Calu3 (cell line): ENCODE measurements at regions not wholly inside any gene's neighbourhood (a gene's known extent, or its start where the extent isn't known, plus 50 kb on each side); places are given as distances from the start of the nearest gene placed in this dataset.
"Not testable (repeated sequence)": the region's sequence is repeated elsewhere in the genome, so short reads cannot be mapped to it uniquely, and the experiment has no call there.

Experiments
- BruUV-seq: library from RNA; stranded (reverse); fragments of 400-500 nt; replicated peaks from 2 replicates; lab custom pipeline; 2021; lab: Mats Ljungman, UMichigan
- CTCF ChIA-PET: fragments of 300-600 bp; sonication (Branson Sonifier 250); formaldehyde crosslinking; loops from one replicate; lab custom pipeline; 2022; ENCODE audit warnings: antibody characterized with exemption; lab: Charles Lee
- DNase-seq: peaks from one replicate; pipeline ENCODE4 v3.0.0; 2022
- H3K27ac Mint-ChIP-seq: one replicate; pipeline ENCODE4 v1.8.0; 2022; ENCODE audit warnings: mixed read lengths; ENCODE audit not compliant: unreplicated experiment
- H3K27me3 Mint-ChIP-seq: one replicate; pipeline ENCODE4 v1.8.0; 2022; ENCODE audit warnings: mixed read lengths; ENCODE audit not compliant: unreplicated experiment
- H3K36me3 Mint-ChIP-seq: one replicate; pipeline ENCODE4 v1.8.0; 2022; ENCODE audit warnings: mild to moderate bottlenecking, moderate library complexity, mixed read lengths; ENCODE audit not compliant: insufficient read depth, unreplicated experiment
- H3K4me1 Mint-ChIP-seq: one replicate; pipeline ENCODE4 v1.8.0; 2022; ENCODE audit warnings: mild to moderate bottlenecking, low read depth, mixed read lengths; ENCODE audit not compliant: unreplicated experiment
- H3K4me3 Mint-ChIP-seq: one replicate; pipeline ENCODE4 v1.8.0; 2022; ENCODE audit warnings: mild to moderate bottlenecking, low read depth, moderate library complexity, mixed read lengths; ENCODE audit not compliant: unreplicated experiment
- H3K9me3 Mint-ChIP-seq: one replicate; pipeline ENCODE4 v1.8.0; 2022; ENCODE audit warnings: low read depth, mixed read lengths; ENCODE audit not compliant: unreplicated experiment
- intact Hi-C: fragments of 100-400 bp; cut with micrococcal nuclease; formaldehyde crosslinking; loops from one replicate; pipeline ENCODE4 v1.10.0; 2022; ENCODE audit not compliant: unreplicated experiment
- TF ChIP-seq, protein P1 (sequence below): fragments of 200-600 bp; IDR thresholded peaks from one replicate; pipeline ENCODE4 v1.8.0; 2022; ENCODE audit warnings: antibody characterized with exemption; ENCODE audit not compliant: unreplicated experiment

- peaks cover 44% of the 10 kb centered on the region for H3K4me1 Mint-ChIP-seq
- DNase-seq = peak; percentile 54
- TF ChIP-seq, protein P1, sequence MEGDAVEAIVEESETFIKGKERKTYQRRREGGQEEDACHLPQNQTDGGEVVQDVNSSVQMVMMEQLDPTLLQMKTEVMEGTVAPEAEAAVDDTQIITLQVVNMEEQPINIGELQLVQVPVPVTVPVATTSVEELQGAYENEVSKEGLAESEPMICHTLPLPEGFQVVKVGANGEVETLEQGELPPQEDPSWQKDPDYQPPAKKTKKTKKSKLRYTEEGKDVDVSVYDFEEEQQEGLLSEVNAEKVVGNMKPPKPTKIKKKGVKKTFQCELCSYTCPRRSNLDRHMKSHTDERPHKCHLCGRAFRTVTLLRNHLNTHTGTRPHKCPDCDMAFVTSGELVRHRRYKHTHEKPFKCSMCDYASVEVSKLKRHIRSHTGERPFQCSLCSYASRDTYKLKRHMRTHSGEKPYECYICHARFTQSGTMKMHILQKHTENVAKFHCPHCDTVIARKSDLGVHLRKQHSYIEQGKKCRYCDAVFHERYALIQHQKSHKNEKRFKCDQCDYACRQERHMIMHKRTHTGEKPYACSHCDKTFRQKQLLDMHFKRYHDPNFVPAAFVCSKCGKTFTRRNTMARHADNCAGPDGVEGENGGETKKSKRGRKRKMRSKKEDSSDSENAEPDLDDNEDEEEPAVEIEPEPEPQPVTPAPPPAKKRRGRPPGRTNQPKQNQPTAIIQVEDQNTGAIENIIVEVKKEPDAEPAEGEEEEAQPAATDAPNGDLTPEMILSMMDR = no peak
- H3K27ac Mint-ChIP-seq = peak overlapping the region; percentile 81
- intact Hi-C loops = loop anchor here (5.0 kb wide), 1 partner anchor 91 kb away; no protein-coding TSS in a partner anchor
- peaks cover 6% of the 10 kb centered on the region for H3K9me3 Mint-ChIP-seq
- BruUV-seq = no TSS peak
- peak overlapping the region; percentile 37 for H3K4me3 Mint-ChIP-seq
- peaks cover 24% of the 10 kb centered on the region for H3K36me3 Mint-ChIP-seq
- CTCF ChIA-PET = interaction anchor here (1.0 kb wide), 2 partner anchors 150 to 442 kb away, joined by 3 read pairs; no protein-coding TSS in a partner anchor
- H3K27me3 Mint-ChIP-seq = no peaks in the 10 kb centered on the region
These were observed 73.1 kb upstream of the UCN3 start for GRCh38 chr10:5291501-5292195.

DNA sequence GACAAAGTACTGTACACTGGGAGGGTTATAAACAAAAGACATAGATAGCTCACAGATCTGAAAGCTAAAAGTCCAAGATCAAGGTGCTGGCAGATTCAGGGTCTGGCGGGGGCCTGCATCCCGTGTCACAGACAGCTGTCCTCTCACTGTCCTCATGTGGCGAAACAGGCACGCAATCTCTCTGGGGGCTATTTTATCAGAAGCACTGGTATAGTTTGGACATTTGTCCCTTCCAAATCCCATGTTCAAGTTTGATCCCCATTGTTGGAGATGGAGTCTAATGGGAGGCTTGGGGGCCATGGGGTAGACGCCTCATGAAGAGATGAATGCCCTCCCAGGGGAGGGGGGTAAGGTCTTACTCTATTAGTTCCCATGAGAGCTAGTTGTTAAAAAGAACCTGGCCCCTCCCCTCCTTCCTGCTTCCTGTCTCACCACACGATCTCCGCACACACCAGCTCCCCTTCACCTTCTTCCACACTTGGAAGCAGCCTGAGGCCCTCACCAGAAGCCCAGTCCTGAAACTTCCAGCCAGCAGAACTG is 72.5 kb upstream of the UCN3 start:
- Mint-ChIP-seq H3K4me1 (peaks cover 44% of the 10 kb centered on the region), H3K27me3 (no peaks in the 10 kb centered on the region), H3K4me3 (peak overlapping the region; percentile 37), H3K36me3 (peaks cover 24% of the 10 kb centered on the region), H3K9me3 (peaks cover 6% of the 10 kb centered on the region), H3K27ac (peak overlapping the region; percentile 81)
- intact Hi-C loops = loop anchor here (5.0 kb wide), 1 partner anchor 90 kb away; no protein-coding TSS in a partner anchor
- no TSS peak for BruUV-seq
- no peak for DNase-seq
- TF ChIP-seq, protein P1 = no peak
- CTCF ChIA-PET = interaction anchor here (1.0 kb wide), 2 partner anchors 150 to 443 kb away, joined by 3 read pairs; no protein-coding TSS in a partner anchor

GRCh38 chr10:5292970-5293369 is 71.8 kb upstream of the UCN3 start:
- intact Hi-C loops = loop anchor here (5.0 kb wide), 1 partner anchor 89 kb away; no protein-coding TSS in a partner anchor
- not testable (repeated sequence) for DNase-seq, H3K4me3 Mint-ChIP-seq, BruUV-seq, H3K9me3 Mint-ChIP-seq, H3K27me3 Mint-ChIP-seq
- peaks cover 24% of the 10 kb centered on the region for H3K36me3 Mint-ChIP-seq
- H3K27ac Mint-ChIP-seq = peak overlapping the region; percentile 97
- peaks cover 44% of the 10 kb centered on the region for H3K4me1 Mint-ChIP-seq
- CTCF ChIA-PET = interaction anchor here (1.2 kb wide), 1 partner anchor 443 kb away, joined by 3 read pairs; no protein-coding TSS in a partner anchor

DNA sequence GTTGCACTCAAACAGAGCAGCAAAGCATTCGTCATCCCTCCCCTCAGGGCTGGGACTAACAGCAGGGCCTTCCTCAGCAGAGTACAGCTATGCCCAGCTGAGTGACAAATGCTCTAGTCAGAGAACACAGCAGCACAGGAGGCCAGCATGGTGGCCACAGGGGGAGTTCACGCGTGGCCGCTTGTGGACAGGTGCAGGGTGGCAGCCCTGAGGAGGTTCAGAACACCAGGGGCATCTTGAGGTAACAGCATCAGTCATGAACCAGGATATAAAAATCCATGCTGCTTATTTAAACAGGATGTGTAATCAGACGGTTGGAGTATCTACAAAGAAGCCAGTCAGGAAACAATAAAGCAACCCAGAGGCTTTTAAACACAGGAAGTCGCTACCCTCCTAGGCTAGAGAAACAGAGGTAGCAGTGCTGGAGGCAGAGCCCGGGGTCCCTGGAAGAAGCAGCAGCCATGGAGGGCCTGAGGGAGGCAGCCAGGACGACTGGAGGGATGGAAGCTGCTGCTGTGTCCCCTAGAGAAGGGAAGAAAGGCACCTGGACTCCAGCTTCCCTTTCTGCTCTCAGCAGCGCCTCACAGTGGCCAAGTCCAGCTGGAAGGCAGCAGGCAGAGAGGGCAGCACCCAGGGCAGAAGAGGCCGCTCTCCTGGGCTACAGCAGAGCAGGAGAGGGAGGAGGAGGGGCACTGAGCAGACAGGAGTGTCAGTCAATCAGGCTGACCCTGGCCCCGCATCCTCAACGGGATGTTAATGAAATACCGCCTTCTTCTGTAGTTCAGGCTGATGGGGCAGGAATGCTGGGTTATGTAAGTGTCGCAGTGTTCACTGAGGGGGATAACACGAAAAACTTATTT is 70.8 kb upstream of the UCN3 start:
- no peaks in the 10 kb centered on the region for H3K27me3 Mint-ChIP-seq
- peaks cover 6% of the 10 kb centered on the region for H3K9me3 Mint-ChIP-seq
- intact Hi-C loops = loop anchor here (5.0 kb wide), 1 partner anchor 88 kb away; no protein-coding TSS in a partner anchor
- peak overlapping the region; percentile 97 for H3K27ac Mint-ChIP-seq
- peaks cover 24% of the 10 kb centered on the region for H3K36me3 Mint-ChIP-seq
- no TSS peak for BruUV-seq
- peak; percentile 82 for DNase-seq
- H3K4me3 Mint-ChIP-seq = peak overlapping the region; percentile 14
- TF ChIP-seq, protein P1 = peak; percentile 64
- peaks cover 44% of the 10 kb centered on the region for H3K4me1 Mint-ChIP-seq
- CTCF ChIA-PET = interaction anchor here (1.2 kb wide), 1 partner anchor 444 kb away, joined by 3 read pairs; no protein-coding TSS in a partner anchor
